Neutrophil (primary cell): ENCODE measurements at regions not wholly inside any gene's neighbourhood (a gene's known extent, or its start where the extent isn't known, plus 50 kb on each side); places are given as distances from the start of the nearest gene placed in this dataset.

Experiments used
- H3K27ac ChIP-seq: fragments of 200-600 bp; sonication (generic); 2 replicates; pipeline ENCODE4 v1.5.1; 2016; ENCODE audit warnings: mild to moderate bottlenecking, moderate library complexity
- H3K27me3 ChIP-seq: fragments of 200-600 bp; sonication (generic); 2 replicates; pipeline ENCODE4 v1.6.0; 2016; ENCODE audit warnings: mild to moderate bottlenecking
- H3K36me3 ChIP-seq: fragments of 200-600 bp; sonication (generic); 2 replicates; pipeline ENCODE4 v1.5.1; 2017
- H3K4me1 ChIP-seq, 2 experiments: fragments of 200-600 bp in 1 of 2; sonication (generic) in 1 of 2; 1 replicate in 1 of 2; 2 replicates in 1 of 2; pipeline versions ENCODE4 v1.5.1 to v1.6.1; 2013 to 2016; ENCODE audit warnings: low read depth in 1 of 2, low read length in 1 of 2, mild to moderate bottlenecking in 1 of 2, moderate library complexity in 1 of 2; ENCODE audit not compliant: control insufficient read depth in 1 of 2, insufficient read depth in 1 of 2
- H3K4me3 ChIP-seq, 2 experiments: fragments of 200-600 bp in 1 of 2; sonication (generic) in 1 of 2; 1 replicate in 1 of 2; 2 replicates in 1 of 2; pipeline ENCODE4 v1.5.1; 2013 to 2016; ENCODE audit warnings: low read depth in 1 of 2, low read length in 1 of 2, mild to moderate bottlenecking in 1 of 2, moderate library complexity in 1 of 2
- H3K9me3 ChIP-seq: fragments of 200-600 bp; sonication (generic); 2 replicates; pipeline ENCODE4 v1.5.1; 2016
- TF ChIP-seq, protein P1 (sequence below): fragments of 200-600 bp; sonication (generic); IDR thresholded peaks from 2 replicates; pipeline ENCODE4 v1.5.1; 2016; ENCODE audit warnings: antibody characterized with exemption

DNA sequence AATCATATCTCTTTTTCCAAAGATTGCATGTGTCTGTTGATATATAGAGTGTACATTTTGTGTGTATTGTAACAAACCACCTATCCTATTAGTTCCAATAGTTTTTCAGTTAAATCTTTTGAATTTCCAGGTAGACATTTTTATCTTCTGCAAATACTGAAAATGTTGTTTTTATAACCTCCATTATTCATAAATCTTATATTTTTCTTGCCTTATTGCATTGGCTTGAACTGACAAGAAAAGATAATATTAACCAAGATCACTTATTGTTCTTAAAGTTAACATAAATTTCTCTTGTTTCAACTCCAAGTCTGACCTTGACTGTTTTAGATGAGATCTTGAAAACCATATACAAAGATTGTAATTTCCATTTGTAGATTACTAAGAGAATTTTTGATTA, 251.6 kb downstream of the IRX2 start:
- no peaks in the 10 kb centered on the region for H3K9me3 ChIP-seq
- no peak overlapping the region for H3K4me3 ChIP-seq
- H3K4me1 ChIP-seq = no peaks in the 10 kb centered on the region
- TF ChIP-seq, protein P1, sequence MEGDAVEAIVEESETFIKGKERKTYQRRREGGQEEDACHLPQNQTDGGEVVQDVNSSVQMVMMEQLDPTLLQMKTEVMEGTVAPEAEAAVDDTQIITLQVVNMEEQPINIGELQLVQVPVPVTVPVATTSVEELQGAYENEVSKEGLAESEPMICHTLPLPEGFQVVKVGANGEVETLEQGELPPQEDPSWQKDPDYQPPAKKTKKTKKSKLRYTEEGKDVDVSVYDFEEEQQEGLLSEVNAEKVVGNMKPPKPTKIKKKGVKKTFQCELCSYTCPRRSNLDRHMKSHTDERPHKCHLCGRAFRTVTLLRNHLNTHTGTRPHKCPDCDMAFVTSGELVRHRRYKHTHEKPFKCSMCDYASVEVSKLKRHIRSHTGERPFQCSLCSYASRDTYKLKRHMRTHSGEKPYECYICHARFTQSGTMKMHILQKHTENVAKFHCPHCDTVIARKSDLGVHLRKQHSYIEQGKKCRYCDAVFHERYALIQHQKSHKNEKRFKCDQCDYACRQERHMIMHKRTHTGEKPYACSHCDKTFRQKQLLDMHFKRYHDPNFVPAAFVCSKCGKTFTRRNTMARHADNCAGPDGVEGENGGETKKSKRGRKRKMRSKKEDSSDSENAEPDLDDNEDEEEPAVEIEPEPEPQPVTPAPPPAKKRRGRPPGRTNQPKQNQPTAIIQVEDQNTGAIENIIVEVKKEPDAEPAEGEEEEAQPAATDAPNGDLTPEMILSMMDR = no peak
- no peak overlapping the region for H3K27ac ChIP-seq
- no peaks in the 10 kb centered on the region for H3K27me3 ChIP-seq
- no peaks in the 10 kb centered on the region for H3K36me3 ChIP-seq

DNA sequence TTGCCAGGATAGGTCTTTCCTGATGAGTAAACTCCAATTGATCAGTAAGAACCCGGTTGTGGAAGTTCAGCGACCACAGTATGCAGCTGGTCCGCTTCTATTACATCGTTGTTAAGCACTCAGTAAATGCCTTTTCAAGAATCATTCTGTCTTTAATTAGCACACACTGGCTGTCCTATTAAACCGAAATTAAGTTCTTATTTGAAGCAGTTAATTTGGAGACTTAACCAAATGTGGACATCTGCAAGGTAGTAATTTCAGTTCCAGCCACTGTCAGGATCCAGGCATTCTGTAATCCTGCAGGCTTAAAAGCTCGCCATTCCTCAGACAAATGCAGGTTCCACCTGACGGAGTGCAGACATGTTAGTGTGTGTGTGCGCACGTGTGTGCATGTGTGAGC, 254.6 kb downstream of the IRX2 start:
- Histone ChIP-seq H3K4me3 (no peak overlapping the region), H3K27ac (no peak overlapping the region), H3K36me3 (no peaks in the 10 kb centered on the region), H3K27me3 (no peaks in the 10 kb centered on the region), H3K4me1 (no peaks in the 10 kb centered on the region), H3K9me3 (no peaks in the 10 kb centered on the region)
- TF ChIP-seq, protein P1 = no peak

DNA sequence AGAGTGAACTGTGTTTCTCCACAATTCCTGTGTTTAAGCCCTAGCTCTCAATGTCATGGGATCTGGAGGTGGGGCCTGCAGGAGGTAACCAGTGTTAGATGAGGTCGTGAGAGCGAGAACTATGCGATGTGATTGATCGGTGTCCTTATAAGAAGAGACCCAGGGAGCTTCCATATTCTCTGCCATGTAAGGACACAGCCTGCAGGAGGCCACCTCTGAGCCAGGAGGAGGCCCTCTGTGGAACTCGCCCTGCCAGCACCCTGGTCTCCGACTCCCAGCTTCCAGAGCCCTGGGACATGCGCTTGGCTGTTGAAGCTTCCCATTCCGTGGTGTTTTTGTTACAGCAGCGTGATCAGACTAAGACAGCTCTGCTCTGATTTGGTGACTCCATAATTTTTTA, 255.4 kb downstream of the IRX2 start:
- H3K4me1 ChIP-seq = no peaks in the 10 kb centered on the region
- no peaks in the 10 kb centered on the region for H3K36me3 ChIP-seq
- no peaks in the 10 kb centered on the region for H3K27me3 ChIP-seq
- no peak overlapping the region for H3K4me3 ChIP-seq
- H3K9me3 ChIP-seq = no peaks in the 10 kb centered on the region
- H3K27ac ChIP-seq = no peak overlapping the region
- TF ChIP-seq, protein P1 = no peak

DNA sequence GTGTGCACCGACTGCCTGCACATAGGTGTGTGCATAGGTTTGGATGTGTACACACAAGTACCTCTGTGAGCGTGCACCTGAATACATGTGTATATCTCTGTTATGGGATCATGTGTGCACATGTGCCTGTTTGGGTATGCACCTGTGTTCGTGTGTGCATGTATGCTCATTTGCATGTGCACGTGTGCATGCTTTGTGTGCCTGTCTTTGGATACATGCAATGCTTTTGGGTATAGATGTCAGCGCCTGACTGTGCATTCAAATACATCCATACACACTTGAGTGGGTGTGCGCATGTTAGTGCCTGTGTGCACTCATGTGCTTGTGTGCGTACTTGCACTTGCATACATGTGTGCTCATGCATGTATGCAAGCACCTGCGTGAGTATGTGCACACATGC, 258.1 kb downstream of the IRX2 start:
- no peaks in the 10 kb centered on the region for H3K36me3 ChIP-seq
- TF ChIP-seq, protein P1 = no peak
- H3K27ac ChIP-seq = no peak overlapping the region
- no peaks in the 10 kb centered on the region for H3K4me1 ChIP-seq
- no peaks in the 10 kb centered on the region for H3K27me3 ChIP-seq
- no peaks in the 10 kb centered on the region for H3K9me3 ChIP-seq
- H3K4me3 ChIP-seq = no peak overlapping the region

- Histone ChIP-seq H3K4me3 (no peak overlapping the region), H3K27ac (no peak overlapping the region), H3K4me1 (no peaks in the 10 kb centered on the region), H3K27me3 (no peaks in the 10 kb centered on the region), H3K9me3 (no peaks in the 10 kb centered on the region), H3K36me3 (no peaks in the 10 kb centered on the region)
- TF ChIP-seq, protein P1 = no peak
These were observed 259.0 kb downstream of the IRX2 start for GRCh38 chr5:2492476-2492875.

DNA sequence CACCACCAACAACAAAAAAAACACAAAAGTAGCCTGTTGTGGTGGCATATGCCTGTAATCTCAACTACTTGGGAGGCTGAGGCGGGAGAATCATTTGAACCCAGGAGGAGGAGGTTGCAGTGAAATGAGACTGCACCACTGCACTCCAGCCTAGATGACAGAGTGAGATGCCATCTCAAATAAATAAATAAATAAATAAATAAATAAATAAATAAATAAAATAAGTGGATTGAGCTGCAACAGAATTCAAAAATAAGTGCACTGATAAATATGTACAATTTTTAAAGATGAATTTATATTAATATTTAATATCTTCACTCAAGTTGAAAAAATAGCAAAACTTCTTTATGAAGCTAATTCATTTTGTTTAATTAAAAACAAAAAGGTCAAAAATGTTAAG, 259.6 kb downstream of the IRX2 start:
- TF ChIP-seq, protein P1 = no peak
- no peaks in the 10 kb centered on the region for H3K36me3 ChIP-seq
- H3K9me3 ChIP-seq = no peaks in the 10 kb centered on the region
- no peak overlapping the region for H3K27ac ChIP-seq
- no peaks in the 10 kb centered on the region for H3K4me1 ChIP-seq
- H3K27me3 ChIP-seq = no peaks in the 10 kb centered on the region
- no peak overlapping the region for H3K4me3 ChIP-seq
